Smooth muscle cell (in vitro differentiated cells): ENCODE measurements at regions not wholly inside any gene's neighbourhood (a gene's known extent, or its start where the extent isn't known, plus 50 kb on each side); places are given as distances from the start of the nearest gene placed in this dataset.

Experiments used
- DNase-seq: peaks from one replicate; lab custom pipeline; 2025; ENCODE audit not compliant: unreplicated experiment; lab: John Stamatoyannopoulos, UW
- H2AFZ ChIP-seq: fragments of 200-600 bp; sonication (generic); 2 replicates; pipeline ENCODE4 v1.6.0; 2016; ENCODE audit warnings: antibody characterized with exemption, low read depth, mild to moderate bottlenecking
- H3F3A ChIP-seq: fragments of 200-600 bp; sonication (generic); 2 replicates; pipeline ENCODE4 v1.6.0; 2017; ENCODE audit warnings: antibody characterized with exemption, low read depth
- H3K27ac ChIP-seq: fragments of 200-600 bp; sonication (generic); 2 replicates; pipeline ENCODE4 v1.5.1; 2016; ENCODE audit warnings: low read depth, mild to moderate bottlenecking
- H3K27me3 ChIP-seq: fragments of 200-600 bp; sonication (generic); 2 replicates; pipeline ENCODE4 v1.6.1; 2016; ENCODE audit warnings: low read depth, mild to moderate bottlenecking
- H3K36me3 ChIP-seq: fragments of 200-600 bp; sonication (generic); 2 replicates; pipeline ENCODE4 v1.5.1; 2016; ENCODE audit warnings: low read depth
- H3K4me1 ChIP-seq: fragments of 200-600 bp; sonication (generic); 2 replicates; pipeline ENCODE4 v1.5.1; 2016; ENCODE audit warnings: low read depth
- H3K4me2 ChIP-seq: fragments of 200-600 bp; sonication (generic); 2 replicates; pipeline ENCODE4 v1.6.0; 2016; ENCODE audit warnings: mild to moderate bottlenecking
- H3K4me3 ChIP-seq: fragments of 200-600 bp; sonication (generic); 2 replicates; pipeline ENCODE4 v1.5.1; 2016; ENCODE audit warnings: mild to moderate bottlenecking
- H3K79me2 ChIP-seq: fragments of 200-600 bp; sonication (generic); 2 replicates; pipeline ENCODE4 v1.6.0; 2016; ENCODE audit warnings: low read depth, mild to moderate bottlenecking
- H3K9ac ChIP-seq: fragments of 200-600 bp; sonication (generic); 2 replicates; pipeline ENCODE4 v1.6.0; 2016; ENCODE audit warnings: low read depth
- H3K9me3 ChIP-seq: fragments of 200-600 bp; sonication (generic); replicated peaks from 2 replicates; pipeline ENCODE4 v1.5.1; 2016; ENCODE audit warnings: low read depth
- H4K20me1 ChIP-seq: fragments of 200-600 bp; sonication (generic); 2 replicates; pipeline ENCODE4 v1.6.0; 2016; ENCODE audit warnings: low read depth
- CTCF ChIP-seq: fragments of 200-600 bp; sonication (generic); IDR thresholded peaks from 2 replicates; pipeline ENCODE4 v1.5.1; 2017; ENCODE audit warnings: borderline replicate concordance, mild to moderate bottlenecking, antibody characterized with exemption; ENCODE audit not compliant: insufficient read depth, poor library complexity, severe bottlenecking
- WGBS: methylation state at CpG from one replicate; pipeline ENCODE4 v1.1.7; 2016; ENCODE audit warnings: low lambda C conversion rate; 5-methylcytosine and 5-hydroxymethylcytosine counted together

DNA sequence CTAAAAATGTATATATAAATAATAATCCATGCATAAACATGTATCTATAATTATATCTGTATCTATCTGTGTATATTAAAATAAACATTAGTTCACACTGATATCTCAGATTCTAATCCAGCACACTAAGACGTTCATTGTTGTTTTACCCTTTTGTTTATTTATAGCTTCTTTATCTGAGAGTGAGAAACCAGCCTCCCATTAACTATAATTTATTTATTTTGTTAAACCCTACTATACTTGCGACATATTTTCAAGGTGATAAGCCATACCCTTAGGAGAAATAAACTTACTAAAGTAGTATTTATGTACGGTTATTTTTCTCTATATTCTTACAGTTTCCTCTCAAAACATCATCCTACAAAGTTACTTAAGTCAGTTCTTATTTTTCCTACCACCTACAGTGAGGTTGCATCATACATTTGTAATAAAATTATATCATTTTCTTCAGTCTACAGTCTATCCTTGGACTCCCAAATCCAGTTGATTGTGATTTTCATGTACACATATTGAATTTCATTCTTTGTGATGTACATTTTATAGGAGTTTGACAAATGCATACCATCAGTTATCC is 726.4 kb upstream of the FAM174A start:
- H3K4me2 ChIP-seq = no peak overlapping the region
- H3K4me1 ChIP-seq = no peaks in the 10 kb centered on the region
- no peaks in the 10 kb centered on the region for H3K79me2 ChIP-seq
- no peaks in the 10 kb centered on the region for H3K27me3 ChIP-seq
- no peak for TF ChIP-seq CTCF
- H2AFZ ChIP-seq = no peak overlapping the region
- no peak overlapping the region for H3K27ac ChIP-seq
- H3K9ac ChIP-seq = no peak overlapping the region
- 76% methylated on average over 3 of the region's 3 CpGs for WGBS
- no peaks in the 10 kb centered on the region for H3F3A ChIP-seq
- no peak overlapping the region for H3K4me3 ChIP-seq
- no peaks in the 10 kb centered on the region for H4K20me1 ChIP-seq
- no peak for DNase-seq
- H3K36me3 ChIP-seq = no peaks in the 10 kb centered on the region
- no peaks in the 10 kb centered on the region for H3K9me3 ChIP-seq

GRCh38 chr5:99807346-99807745 is 727.8 kb upstream of the FAM174A start:
- Histone ChIP-seq H3K4me3 (no peak overlapping the region), H3K4me2 (no peak overlapping the region)

DNA sequence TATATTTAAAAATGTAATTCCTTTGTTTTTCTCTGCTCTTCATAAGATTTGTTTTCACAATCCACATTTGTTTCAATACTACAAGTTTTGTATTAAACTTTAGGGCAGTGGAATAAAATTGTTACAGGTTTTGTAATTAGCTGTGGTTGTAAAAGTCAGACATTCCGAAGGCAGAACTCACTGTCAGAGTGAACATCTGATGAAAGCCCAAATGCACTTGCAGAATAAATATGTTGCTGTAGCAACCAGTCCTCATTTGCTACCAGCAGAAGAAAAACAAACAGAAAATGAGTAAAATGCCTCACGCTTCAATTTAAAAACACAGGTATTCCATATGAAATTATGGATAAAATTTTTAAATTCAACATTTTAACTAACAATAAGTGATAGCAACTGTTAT is 740.1 kb upstream of the FAM174A start:
- 84% methylated on average over 2 of the region's 2 CpGs for WGBS
- no peak overlapping the region for H3K4me3 ChIP-seq
- DNase-seq = no peak
- no peak overlapping the region for H3K9ac ChIP-seq
- no peaks in the 10 kb centered on the region for H3K79me2 ChIP-seq
- no peaks in the 10 kb centered on the region for H3K9me3 ChIP-seq
- H3K27ac ChIP-seq = no peak overlapping the region
- H3K4me1 ChIP-seq = no peaks in the 10 kb centered on the region
- no peaks in the 10 kb centered on the region for H4K20me1 ChIP-seq
- no peaks in the 10 kb centered on the region for H3F3A ChIP-seq
- H3K27me3 ChIP-seq = no peaks in the 10 kb centered on the region
- TF ChIP-seq CTCF = no peak
- no peaks in the 10 kb centered on the region for H3K36me3 ChIP-seq
- H3K4me2 ChIP-seq = no peak overlapping the region
- H2AFZ ChIP-seq = no peak overlapping the region

More at GRCh38 chr5:99807346-99807745, 727.8 kb upstream of the FAM174A start:
- Histone ChIP-seq H3K4me1 (no peaks in the 10 kb centered on the region), H4K20me1 (no peaks in the 10 kb centered on the region), H3K9me3 (no peaks in the 10 kb centered on the region), H3K27ac (no peak overlapping the region), H3F3A (no peaks in the 10 kb centered on the region), H3K36me3 (no peaks in the 10 kb centered on the region), H3K79me2 (no peaks in the 10 kb centered on the region), H2AFZ (no peak overlapping the region), H3K9ac (no peak overlapping the region), H3K27me3 (no peaks in the 10 kb centered on the region)
- DNase-seq = no peak
- TF ChIP-seq CTCF = no peak

- no peak for TF ChIP-seq CTCF
- Histone ChIP-seq H3K4me2 (no peak overlapping the region), H3K27ac (no peak overlapping the region), H3K4me3 (no peak overlapping the region), H4K20me1 (no peaks in the 10 kb centered on the region), H3K36me3 (no peaks in the 10 kb centered on the region), H3K9ac (no peak overlapping the region), H3K4me1 (no peaks in the 10 kb centered on the region), H3K27me3 (no peaks in the 10 kb centered on the region), H3K9me3 (no peaks in the 10 kb centered on the region), H3F3A (no peaks in the 10 kb centered on the region), H3K79me2 (no peaks in the 10 kb centered on the region), H2AFZ (no peak overlapping the region)
- WGBS = 50% methylated on average over 2 of the region's 2 CpGs
- no peak for DNase-seq
Measured at GRCh38 chr5:99788482-99788881, 746.7 kb upstream of the FAM174A start.
